ENCODE measurements at regions not wholly inside any gene's neighbourhood (a gene's known extent, or its start where the extent isn't known, plus 50 kb on each side); places are given as distances from the start of the nearest gene placed in this dataset.

- DNase-seq = no peak
Measured at GRCh38 chr13:64938660-64939059, 2291.5 kb downstream of the PCDH9 start.

- no peak for DNase-seq
Measured at GRCh38 chr13:64937302-64937701, 2292.8 kb downstream of the PCDH9 start.

DNA sequence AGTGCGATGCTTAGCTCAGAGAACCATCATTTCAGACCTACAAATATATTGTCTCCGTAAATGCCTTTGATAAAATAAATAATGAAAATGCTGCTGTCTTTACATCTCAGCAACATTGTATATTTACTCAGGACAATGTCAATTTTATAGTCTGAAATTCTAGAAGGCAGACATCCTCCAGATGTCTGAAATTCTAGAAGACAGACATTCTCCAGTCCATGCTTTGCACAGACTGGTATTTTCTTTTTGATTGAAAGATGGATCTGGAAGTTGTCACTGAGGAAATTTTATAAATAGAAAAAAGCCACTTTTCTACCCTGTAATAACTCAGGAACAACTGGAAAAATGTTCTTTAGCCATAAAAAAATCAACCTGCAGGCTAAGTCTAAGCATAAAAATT, 2293.3 kb downstream of the PCDH9 start:
- no peak for DNase-seq

- no peak for DNase-seq
Measured at GRCh38 chr13:64935441-64935840, 2294.7 kb downstream of the PCDH9 start.

- no peak for DNase-seq
Measured at GRCh38 chr13:64934569-64935362, 2295.4 kb downstream of the PCDH9 start.

GRCh38 chr13:64930636-64931035, 2299.5 kb downstream of the PCDH9 start:
- no peak for DNase-seq

DNA sequence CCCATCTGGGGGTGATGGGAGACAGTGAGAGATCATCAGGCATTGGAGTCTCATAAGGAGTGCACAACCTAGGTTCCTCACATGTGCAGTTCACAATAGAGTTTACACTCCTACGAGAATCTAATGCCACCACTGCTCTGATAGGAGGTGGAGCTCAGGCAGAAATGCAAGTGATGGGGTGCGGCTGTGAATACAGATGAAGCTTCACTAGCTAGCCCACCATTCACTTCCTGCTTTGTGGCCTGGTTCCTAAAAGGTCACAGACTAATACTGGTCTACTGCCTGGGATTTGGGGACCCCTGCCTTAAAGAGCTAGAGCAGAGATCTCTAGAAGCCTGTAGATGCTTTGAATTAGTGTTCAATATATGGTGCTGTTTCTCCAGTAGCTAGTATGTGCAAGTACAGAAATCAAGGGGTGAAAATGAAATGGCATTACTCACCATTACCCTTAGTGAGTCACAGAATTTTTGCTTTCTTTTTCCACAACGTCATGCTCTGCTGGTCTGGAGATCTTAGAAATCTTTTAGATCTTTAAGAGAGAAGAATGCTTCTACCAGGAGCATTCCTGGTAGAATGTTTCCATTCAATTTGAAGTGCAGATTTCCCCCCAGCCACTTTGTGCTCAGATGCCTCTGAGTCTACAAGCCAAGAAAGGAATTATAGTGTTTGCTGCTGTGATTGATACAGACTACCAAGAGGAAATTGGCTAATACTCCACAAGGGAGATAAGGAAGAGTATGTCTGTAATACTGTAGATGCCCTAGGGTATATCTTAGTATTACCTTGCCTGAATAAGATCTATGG, 2301.2 kb downstream of the PCDH9 start:
- no peak for DNase-seq

DNA sequence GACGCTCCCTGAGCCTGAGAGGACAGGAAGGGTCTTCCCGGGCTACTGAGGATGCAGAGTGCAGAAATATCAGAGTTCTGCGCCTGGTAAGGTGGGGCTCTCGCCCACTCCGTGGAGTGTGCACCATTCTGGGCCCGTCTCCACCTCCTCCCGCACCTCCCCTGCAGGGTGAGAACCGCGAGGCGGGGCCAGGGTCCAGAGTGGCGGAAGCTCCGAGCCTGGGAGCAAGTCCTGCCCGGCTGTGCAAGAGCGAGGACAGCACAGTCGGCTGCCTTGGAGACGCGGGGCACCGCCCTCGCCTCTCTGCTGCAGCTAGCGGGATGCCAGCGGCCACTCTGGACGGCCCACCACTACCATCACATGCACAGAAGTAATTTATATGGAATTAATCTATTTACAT, 2304.4 kb downstream of the PCDH9 start:
- DNase-seq = peak; percentile 4

DNA sequence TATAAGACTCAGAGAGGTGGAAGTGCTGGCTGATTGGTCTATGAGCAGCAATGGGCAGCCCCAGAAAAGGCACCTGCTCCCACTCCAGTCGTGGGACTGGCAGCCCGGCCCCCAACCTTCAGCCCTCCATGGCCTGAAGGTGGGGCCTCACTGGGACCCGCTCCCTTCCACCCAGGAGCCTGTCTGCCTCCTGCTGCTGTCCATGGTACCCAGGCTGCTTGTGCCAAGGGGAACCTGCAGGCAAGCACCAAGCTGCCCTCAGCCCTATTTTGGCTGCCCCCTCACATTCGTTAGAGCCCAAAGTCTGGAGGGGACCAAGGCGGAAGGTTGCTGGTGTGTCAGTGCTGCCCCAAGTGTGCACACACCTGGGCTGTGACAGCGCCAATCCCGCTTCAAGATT, 2304.9 kb downstream of the PCDH9 start:
- DNase-seq = peak; percentile 1

GRCh38 chr13:64924401-64924800, 2305.7 kb downstream of the PCDH9 start:
- no peak for DNase-seq

DNA sequence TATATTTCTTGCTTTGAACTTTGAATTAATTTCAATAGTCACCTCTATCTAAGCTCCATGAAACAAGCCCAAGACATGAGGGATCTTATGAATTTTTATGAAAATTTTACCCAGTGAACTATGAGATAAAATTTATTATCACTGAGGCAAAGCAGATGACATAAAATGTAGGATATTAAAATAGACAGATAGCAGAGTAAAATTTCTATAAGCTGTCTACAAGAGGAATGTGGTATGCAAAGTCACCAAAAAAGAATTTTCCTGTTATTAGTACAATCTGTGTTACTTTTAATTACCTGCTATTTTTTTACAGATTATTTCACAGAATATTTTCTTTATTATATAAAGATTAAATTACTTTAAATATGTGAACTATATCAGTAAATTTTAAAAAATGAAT, 2312.6 kb downstream of the PCDH9 start:
- DNase-seq = no peak

DNA sequence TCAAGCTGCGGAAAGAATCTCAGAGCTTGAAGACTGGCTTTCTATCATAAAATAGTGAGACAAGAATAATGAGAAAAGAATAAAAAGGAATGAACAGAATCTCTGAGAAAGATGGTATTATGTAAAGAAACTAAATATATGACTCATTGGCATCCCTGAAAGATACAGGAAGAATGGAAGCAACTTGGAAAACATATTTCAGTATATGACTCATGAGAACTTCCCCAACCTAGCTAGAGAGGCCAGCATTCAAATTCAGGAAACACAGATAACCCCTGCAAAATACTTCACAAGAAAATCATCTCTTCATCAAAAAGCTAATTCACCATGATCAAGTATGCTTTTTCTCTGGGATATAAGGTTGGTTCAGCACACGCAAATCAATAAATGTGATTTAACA, 2318.0 kb downstream of the PCDH9 start:
- no peak for DNase-seq

DNA sequence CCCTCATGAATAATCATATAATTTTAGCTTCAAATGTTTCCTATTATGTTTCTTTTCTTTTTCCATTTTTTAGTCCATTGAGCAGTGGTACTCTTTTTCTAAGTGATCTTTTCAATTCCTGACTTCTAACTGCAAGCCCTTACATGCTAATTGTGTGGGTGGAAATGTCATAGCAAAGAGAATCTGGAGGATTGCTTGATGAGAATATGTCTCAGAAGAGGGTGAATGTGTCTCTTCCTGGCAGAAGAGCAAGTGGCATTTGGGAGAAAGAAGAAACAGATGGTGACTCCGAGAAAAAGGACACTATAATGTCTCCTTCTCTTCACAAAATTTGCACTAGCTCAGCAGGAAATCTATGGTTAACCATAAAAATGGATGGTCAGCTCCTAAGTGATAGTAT, 2320.0 kb downstream of the PCDH9 start:
- no peak for DNase-seq

DNA sequence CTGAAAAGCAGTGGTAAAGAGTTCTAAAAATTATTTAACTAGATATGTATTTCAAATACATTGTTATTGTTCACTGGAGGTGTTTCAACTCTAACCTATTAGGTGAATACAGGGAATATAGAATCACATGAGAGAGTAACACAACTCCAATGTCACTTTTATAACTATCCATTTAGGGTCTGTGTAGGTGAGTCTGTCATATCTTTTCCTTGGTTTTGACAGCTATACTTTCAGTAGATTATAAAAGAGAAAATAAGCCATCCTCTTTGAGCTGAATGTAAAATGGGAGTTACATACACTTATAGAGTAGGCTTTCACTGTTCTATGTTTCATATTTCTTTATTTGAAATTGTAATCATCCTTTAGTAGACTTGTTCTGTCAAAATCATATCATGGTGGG, 2321.0 kb downstream of the PCDH9 start:
- no peak for DNase-seq

DNA sequence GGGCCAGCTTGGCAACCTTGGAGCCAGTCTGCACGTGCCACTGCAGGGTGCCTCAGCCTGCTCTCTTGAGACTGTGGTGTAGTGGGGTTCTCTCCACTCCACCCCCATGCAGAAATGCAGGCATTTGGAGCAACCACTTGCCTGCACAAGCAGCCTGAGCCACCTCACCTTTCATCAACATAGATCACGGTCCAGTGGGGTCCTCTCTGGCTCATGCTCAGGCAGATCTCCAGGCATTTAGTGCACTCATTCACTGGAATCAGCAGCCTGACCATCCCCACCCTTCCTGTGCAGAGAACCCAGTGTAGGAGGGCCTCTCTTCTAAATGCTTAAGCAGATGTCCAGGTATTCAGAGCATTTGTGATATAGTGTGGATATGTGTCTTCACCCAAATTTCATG, 2330.1 kb downstream of the PCDH9 start:
- no peak for DNase-seq

GRCh38 chr13:64884976-64885375, 2345.2 kb downstream of the PCDH9 start:
- no peak for DNase-seq

GRCh38 chr13:64877176-64877575, 2353.0 kb downstream of the PCDH9 start:
- DNase-seq = no peak

DNA sequence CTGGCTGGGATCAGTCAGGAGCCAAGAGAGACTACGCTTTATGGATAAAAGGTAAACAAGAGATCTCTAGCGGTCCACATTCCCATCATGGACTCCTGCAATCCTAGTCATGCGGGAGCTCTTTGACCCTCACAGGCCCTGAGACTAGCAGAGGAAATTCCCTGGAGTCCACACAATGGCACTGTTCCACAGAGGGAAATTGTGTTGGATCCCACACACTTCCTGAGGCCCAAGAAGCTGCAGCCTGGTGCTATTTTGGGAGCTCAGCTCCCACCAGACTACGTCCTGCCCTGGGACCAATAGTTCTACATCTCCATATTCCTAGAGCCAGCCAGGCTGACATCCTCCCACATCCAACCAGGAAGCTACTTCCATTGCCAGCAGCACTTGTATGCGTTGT, 2358.4 kb downstream of the PCDH9 start:
- DNase-seq = no peak

- no peak for DNase-seq
Measured at GRCh38 chr13:64869539-64869938, 2360.6 kb downstream of the PCDH9 start.

- DNase-seq = no peak
Measured at GRCh38 chr13:64867856-64868255, 2362.3 kb downstream of the PCDH9 start.

DNA sequence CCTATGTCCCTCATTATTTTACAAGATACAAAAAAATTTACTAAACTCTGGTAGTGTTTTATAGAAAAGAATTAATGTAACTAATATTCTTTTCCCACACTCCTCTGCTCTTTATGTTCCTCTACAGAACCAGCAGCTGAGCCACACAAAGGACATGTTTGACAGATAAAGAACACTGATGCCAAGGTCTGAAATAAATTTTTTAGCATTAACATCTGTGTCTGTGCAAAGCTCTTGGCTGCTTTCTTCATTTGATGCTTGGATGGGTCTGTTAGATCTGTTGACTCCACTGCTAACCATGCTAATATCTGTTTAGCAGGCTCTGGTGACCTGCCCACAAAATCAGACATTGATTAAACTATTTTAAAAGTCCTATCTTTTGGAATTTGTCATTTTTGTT, 2363.8 kb downstream of the PCDH9 start:
- DNase-seq = no peak

GRCh38 chr13:64855506-64855905, 2374.6 kb downstream of the PCDH9 start:
- no peak for DNase-seq

DNA sequence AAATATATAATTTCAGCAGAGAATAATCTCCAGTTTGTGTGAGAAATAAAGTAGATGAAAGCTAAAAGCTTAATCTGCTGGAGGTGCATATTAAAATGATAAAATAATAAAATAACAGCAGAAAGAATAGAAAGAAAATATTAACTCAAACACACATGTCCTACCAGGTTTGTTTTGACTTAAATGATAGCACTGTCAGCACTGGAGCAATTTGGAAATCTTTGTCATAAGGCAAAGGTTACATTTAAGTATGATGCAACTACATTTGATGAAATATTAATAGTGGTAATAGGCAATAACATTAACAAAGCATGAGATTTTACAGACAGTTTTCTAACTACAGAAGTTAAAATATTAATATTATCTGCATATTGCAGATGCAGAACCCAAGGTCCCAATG, 2380.1 kb downstream of the PCDH9 start:
- DNase-seq = no peak

GRCh38 chr13:64849196-64849595, 2380.9 kb downstream of the PCDH9 start:
- no peak for DNase-seq

Measured in activated gamma-delta T cell (primary cell).